ENCODE measurements at regions not wholly inside any gene's neighbourhood (a gene's known extent, or its start where the extent isn't known, plus 50 kb on each side); places are given as distances from the start of the nearest gene placed in this dataset.

DNA sequence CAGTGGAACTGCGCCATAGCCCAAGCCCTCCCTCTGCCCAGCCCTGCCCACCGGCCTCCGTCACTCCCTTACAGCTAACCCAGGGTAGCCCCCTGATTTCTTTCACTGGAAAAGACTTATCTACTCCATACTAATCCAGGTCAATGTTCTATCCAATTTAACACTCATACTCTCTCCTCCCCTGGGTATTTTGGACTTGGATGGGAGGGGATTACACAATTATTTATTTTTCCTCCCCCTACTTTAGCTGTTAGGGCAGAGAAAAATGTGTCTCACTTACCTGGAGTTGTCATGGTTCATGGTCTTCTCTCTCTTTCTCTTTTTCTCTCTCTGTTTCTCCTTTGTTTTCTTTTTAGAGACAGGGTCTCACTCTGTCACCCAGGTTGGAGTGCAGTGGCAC is 100.6 kb upstream of the ST8SIA3 start:
- TF ChIP-seq, protein P1, sequence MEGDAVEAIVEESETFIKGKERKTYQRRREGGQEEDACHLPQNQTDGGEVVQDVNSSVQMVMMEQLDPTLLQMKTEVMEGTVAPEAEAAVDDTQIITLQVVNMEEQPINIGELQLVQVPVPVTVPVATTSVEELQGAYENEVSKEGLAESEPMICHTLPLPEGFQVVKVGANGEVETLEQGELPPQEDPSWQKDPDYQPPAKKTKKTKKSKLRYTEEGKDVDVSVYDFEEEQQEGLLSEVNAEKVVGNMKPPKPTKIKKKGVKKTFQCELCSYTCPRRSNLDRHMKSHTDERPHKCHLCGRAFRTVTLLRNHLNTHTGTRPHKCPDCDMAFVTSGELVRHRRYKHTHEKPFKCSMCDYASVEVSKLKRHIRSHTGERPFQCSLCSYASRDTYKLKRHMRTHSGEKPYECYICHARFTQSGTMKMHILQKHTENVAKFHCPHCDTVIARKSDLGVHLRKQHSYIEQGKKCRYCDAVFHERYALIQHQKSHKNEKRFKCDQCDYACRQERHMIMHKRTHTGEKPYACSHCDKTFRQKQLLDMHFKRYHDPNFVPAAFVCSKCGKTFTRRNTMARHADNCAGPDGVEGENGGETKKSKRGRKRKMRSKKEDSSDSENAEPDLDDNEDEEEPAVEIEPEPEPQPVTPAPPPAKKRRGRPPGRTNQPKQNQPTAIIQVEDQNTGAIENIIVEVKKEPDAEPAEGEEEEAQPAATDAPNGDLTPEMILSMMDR (IDR thresholded peaks at IDR 0.05; ENCODE audit: unreplicated experiment), result no peak
- Mint-ChIP-seq H3K4me3 (ENCODE audit: unreplicated experiment) (no peak overlapping the region), H3K9me3 (ENCODE audit: unreplicated experiment) (no peaks in the 10 kb centered on the region), H3K4me1 (ENCODE audit: insufficient read depth, unreplicated experiment) (no peaks in the 10 kb centered on the region), H3K27me3 (ENCODE audit: insufficient read depth, unreplicated experiment) (no peaks in the 10 kb centered on the region), H3K27ac (ENCODE audit: low read depth, unreplicated experiment) (no peak overlapping the region), H3K36me3 (ENCODE audit: insufficient read depth, unreplicated experiment) (no peaks in the 10 kb centered on the region)
- DNase-seq (ENCODE audit: unreplicated experiment), result no peak
- intact Hi-C loops (cut with micrococcal nuclease), result no loop called here
- ChIA-PET POLR2A (no interaction called here), CTCF (no interaction called here)
- BruUV-seq (replicated peaks), result no TSS peak

DNA sequence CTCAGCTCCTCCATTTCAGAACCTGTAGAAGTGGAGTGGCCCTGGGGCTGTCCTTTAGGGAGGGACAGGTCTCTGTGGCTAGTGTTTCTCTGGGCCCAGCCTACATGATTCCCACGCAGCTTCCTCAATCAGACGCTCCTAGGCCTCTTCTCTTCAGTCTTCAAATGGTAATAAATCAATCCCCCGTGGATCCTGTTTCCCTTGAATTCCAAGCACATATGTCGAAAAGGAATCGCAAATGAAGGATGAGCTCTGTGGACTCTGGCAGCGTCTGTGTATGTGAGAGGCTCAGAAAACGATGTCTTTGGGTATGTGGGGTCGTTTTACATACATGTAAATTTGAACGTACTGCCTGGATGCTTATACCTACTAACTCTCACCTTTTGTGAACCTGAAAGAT is 98.5 kb upstream of the ST8SIA3 start:
- CTCF ChIA-PET, result interaction anchor here (0.7 kb wide), 1 partner anchor 105 kb away, joined by 3 read pairs; no protein-coding TSS in a partner anchor

GRCh38 chr18:57258131-57258777 is 94.1 kb upstream of the ST8SIA3 start:
- Mint-ChIP-seq H3K9me3 (ENCODE audit: unreplicated experiment) (no peaks in the 10 kb centered on the region), H3K4me3 (ENCODE audit: unreplicated experiment) (no peak overlapping the region), H3K27me3 (ENCODE audit: insufficient read depth, unreplicated experiment) (peaks cover 18% of the 10 kb centered on the region), H3K4me1 (ENCODE audit: insufficient read depth, unreplicated experiment) (no peaks in the 10 kb centered on the region), H3K36me3 (ENCODE audit: insufficient read depth, unreplicated experiment) (no peaks in the 10 kb centered on the region), H3K27ac (ENCODE audit: low read depth, unreplicated experiment) (no peak overlapping the region)
- no peak for DNase-seq (ENCODE audit: unreplicated experiment)
- ChIA-PET CTCF (no interaction called here), POLR2A (no interaction called here)
- intact Hi-C loops (cut with micrococcal nuclease), result no loop called here
- TF ChIP-seq, protein P1 (IDR thresholded peaks at IDR 0.05; ENCODE audit: unreplicated experiment), result no peak
- BruUV-seq (replicated peaks), result no TSS peak

More for the DNA sequence above, 98.5 kb upstream of the ST8SIA3 start:
- Mint-ChIP-seq H3K27ac (ENCODE audit: low read depth, unreplicated experiment) (no peak overlapping the region), H3K4me1 (ENCODE audit: insufficient read depth, unreplicated experiment) (no peaks in the 10 kb centered on the region), H3K27me3 (ENCODE audit: insufficient read depth, unreplicated experiment) (peaks cover 13% of the 10 kb centered on the region), H3K9me3 (ENCODE audit: unreplicated experiment) (no peaks in the 10 kb centered on the region), H3K36me3 (ENCODE audit: insufficient read depth, unreplicated experiment) (no peaks in the 10 kb centered on the region), H3K4me3 (ENCODE audit: unreplicated experiment) (no peak overlapping the region)
- POLR2A ChIA-PET, result no interaction called here
- TF ChIP-seq, protein P1 (IDR thresholded peaks at IDR 0.05; ENCODE audit: unreplicated experiment), result no peak
- BruUV-seq (replicated peaks), result no TSS peak
- intact Hi-C loops (cut with micrococcal nuclease), result no loop called here
- no peak for DNase-seq (ENCODE audit: unreplicated experiment)

DNA sequence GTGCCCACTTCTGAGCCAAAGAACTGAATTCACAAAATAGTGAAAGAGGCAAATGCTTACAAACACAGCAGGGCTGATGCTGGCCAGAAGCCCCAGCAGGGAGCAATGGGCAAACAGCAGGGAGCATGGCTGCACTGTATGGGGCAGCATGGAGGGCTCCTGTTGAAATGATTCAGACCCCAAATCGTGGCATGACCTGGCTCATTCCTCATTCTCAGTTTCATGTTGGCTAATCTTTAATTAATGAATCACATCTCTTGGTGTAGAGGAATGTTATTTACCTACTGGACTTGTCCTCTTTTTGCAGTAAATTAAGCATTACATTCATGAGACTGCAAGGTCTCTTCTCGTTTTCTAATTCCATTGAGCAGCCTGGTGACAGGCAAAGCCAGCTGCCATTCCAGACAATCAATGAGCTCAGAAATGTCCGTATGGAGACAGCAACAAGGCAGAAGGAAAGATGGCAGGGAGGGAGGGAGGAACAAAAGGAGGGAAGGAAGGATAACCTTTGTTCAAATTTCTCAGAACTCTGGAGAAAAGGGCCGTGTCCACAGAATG is 84.9 kb upstream of the ST8SIA3 start:
- intact Hi-C loops (cut with micrococcal nuclease), result no loop called here
- Mint-ChIP-seq H3K4me3 (ENCODE audit: unreplicated experiment) (no peak overlapping the region), H3K9me3 (ENCODE audit: unreplicated experiment) (no peaks in the 10 kb centered on the region), H3K27me3 (ENCODE audit: insufficient read depth, unreplicated experiment) (peaks cover 51% of the 10 kb centered on the region), H3K36me3 (ENCODE audit: insufficient read depth, unreplicated experiment) (no peaks in the 10 kb centered on the region), H3K27ac (ENCODE audit: low read depth, unreplicated experiment) (no peak overlapping the region), H3K4me1 (ENCODE audit: insufficient read depth, unreplicated experiment) (no peaks in the 10 kb centered on the region)
- POLR2A ChIA-PET, result no interaction called here
- TF ChIP-seq, protein P1 (IDR thresholded peaks at IDR 0.05; ENCODE audit: unreplicated experiment), result no peak
- no TSS peak for BruUV-seq (replicated peaks)
- DNase-seq (ENCODE audit: unreplicated experiment), result no peak
- CTCF ChIA-PET, result no interaction called here

All from MCF 10A (cell line).